GM23338 (cell line): ENCODE measurements at regions not wholly inside any gene's neighbourhood (a gene's known extent, or its start where the extent isn't known, plus 50 kb on each side); places are given as distances from the start of the nearest gene placed in this dataset.

Experiments
- ATAC-seq: fragments of 200-7000 bp; cut with Tn5 transposase; 3 replicates; pipeline ENCODE4 v1.9.1; 2020
- DNase-seq: peaks from one replicate; pipeline ENCODE4 v3.0.0-alpha.2; 2015; ENCODE audit warnings: low spot score
- H2AFZ ChIP-seq: fragments of 200-600 bp; sonication (generic); 2 replicates; pipeline ENCODE4 v1.8.0; 2016; ENCODE audit warnings: antibody characterized with exemption, mild to moderate bottlenecking, moderate library complexity
- H3F3A ChIP-seq: fragments of 200-600 bp; sonication (generic); replicated peaks from 2 replicates; pipeline ENCODE4 v1.8.0; 2017; ENCODE audit warnings: antibody characterized with exemption, mixed run types, low read depth
- H3K27ac ChIP-seq: fragments of 200-600 bp; sonication (generic); 2 replicates; pipeline ENCODE4 v1.6.1; 2016; ENCODE audit warnings: low read depth
- H3K27me3 ChIP-seq: fragments of 200-600 bp; sonication (generic); 2 replicates; pipeline ENCODE4 v1.8.0; 2016; ENCODE audit warnings: mild to moderate bottlenecking, mixed run types, moderate library complexity; ENCODE audit not compliant: insufficient read depth
- H3K36me3 ChIP-seq: fragments of 200-600 bp; sonication (generic); 2 replicates; pipeline ENCODE4 v1.8.0; 2016; ENCODE audit warnings: mild to moderate bottlenecking; ENCODE audit not compliant: insufficient read depth
- H3K4me1 ChIP-seq: fragments of 200-600 bp; sonication (generic); 2 replicates; pipeline ENCODE4 v1.8.0; 2016; ENCODE audit warnings: mild to moderate bottlenecking, moderate library complexity; ENCODE audit not compliant: insufficient read depth
- H3K4me2 ChIP-seq: fragments of 200-600 bp; sonication (generic); 2 replicates; pipeline ENCODE4 v1.7.1; 2017; ENCODE audit warnings: mixed run types
- H3K4me3 ChIP-seq: fragments of 200-600 bp; sonication (generic); 2 replicates; pipeline ENCODE4 v1.6.1; 2016; ENCODE audit warnings: mixed run types
- H3K79me2 ChIP-seq: fragments of 200-600 bp; sonication (generic); replicated peaks from 2 replicates; pipeline ENCODE4 v1.8.0; 2017; ENCODE audit warnings: mild to moderate bottlenecking; ENCODE audit not compliant: insufficient read depth
- H3K9me2 ChIP-seq: fragments of 200-600 bp; sonication (generic); 2 replicates; pipeline ENCODE4 v1.8.0; 2017; ENCODE audit not compliant: insufficient read depth
- H4K20me1 ChIP-seq: fragments of 200-600 bp; sonication (generic); replicated peaks from 2 replicates; pipeline ENCODE4 v1.8.0; 2017; ENCODE audit warnings: mild to moderate bottlenecking; ENCODE audit not compliant: insufficient read depth
- H3K27ac Mint-ChIP-seq: 2 replicates; pipeline ENCODE4 v1.8.0; 2020; ENCODE audit warnings: inconsistent platforms, mild to moderate bottlenecking, moderate library complexity, mixed read lengths
- H3K27me3 Mint-ChIP-seq: 3 replicates; pipeline ENCODE4 v1.8.0; 2022; ENCODE audit warnings: low read depth, mild to moderate bottlenecking, moderate library complexity, mixed read lengths, inconsistent platforms; ENCODE audit not compliant: insufficient read depth, poor library complexity
- H3K36me3 Mint-ChIP-seq: 3 replicates; pipeline ENCODE4 v1.8.0; 2021; ENCODE audit warnings: low read depth, mild to moderate bottlenecking, inconsistent platforms, moderate library complexity, mixed read lengths
- H3K4me1 Mint-ChIP-seq: 3 replicates; pipeline ENCODE4 v1.8.0; 2020; ENCODE audit warnings: mild to moderate bottlenecking, inconsistent platforms, mixed read lengths
- H3K4me3 Mint-ChIP-seq: 3 replicates; pipeline ENCODE4 v1.8.0; 2021; ENCODE audit warnings: moderate library complexity, mild to moderate bottlenecking, inconsistent platforms, mixed read lengths
- H3K9me3 Mint-ChIP-seq: 3 replicates; pipeline ENCODE4 v1.8.0; 2020; ENCODE audit warnings: moderate library complexity, mild to moderate bottlenecking, inconsistent platforms, mixed read lengths
- CREB1 ChIP-seq: fragments of 250-450 bp; sonication (Bioruptor Pico); IDR thresholded peaks from 2 replicates; pipeline ENCODE4 v1.5.0; 2020; ENCODE audit warnings: low read depth, mild to moderate bottlenecking, moderate library complexity
- EZH2 ChIP-seq: fragments of 200-600 bp; sonication (generic); IDR thresholded peaks from one replicate; pipeline ENCODE4 v1.8.0; 2017; ENCODE audit warnings: antibody characterized with exemption, mild to moderate bottlenecking, low read depth; ENCODE audit not compliant: unreplicated experiment
- EZH2phosphoT487 ChIP-seq: fragments of 200-600 bp; sonication (generic); IDR thresholded peaks from one replicate; pipeline ENCODE4 v1.8.1; 2018; ENCODE audit warnings: antibody characterized with exemption; ENCODE audit not compliant: unreplicated experiment
- JUNB ChIP-seq: IDR thresholded peaks from one replicate; pipeline ENCODE4 v1.6.1; 2016; ENCODE audit warnings: antibody characterized with exemption; ENCODE audit not compliant: unreplicated experiment
- NANOG ChIP-seq: IDR thresholded peaks from 2 replicates; pipeline ENCODE4 v1.6.1; 2016; ENCODE audit warnings: antibody characterized with exemption, borderline replicate concordance
- POLR2AphosphoS5 ChIP-seq: IDR thresholded peaks from 2 replicates; pipeline ENCODE4 v1.6.1; 2016; ENCODE audit warnings: antibody characterized with exemption, low read depth
- STAT1 ChIP-seq: IDR thresholded peaks from one replicate; pipeline ENCODE4 v1.6.1; 2016; ENCODE audit warnings: antibody characterized with exemption; ENCODE audit not compliant: unreplicated experiment
- ZNF114 ChIP-seq: fragments of 250-450 bp; sonication (Bioruptor Pico); IDR thresholded peaks from 2 replicates; pipeline ENCODE4 v1.5.0; 2020; ENCODE audit warnings: mild to moderate bottlenecking, moderate library complexity
- ZNF331 ChIP-seq: fragments of 250-450 bp; sonication (Bioruptor Pico); IDR thresholded peaks from 2 replicates; pipeline ENCODE4 v1.5.0; 2020; ENCODE audit warnings: low read depth, mild to moderate bottlenecking, moderate library complexity
- ZNF462 ChIP-seq: fragments of 250-450 bp; sonication (Bioruptor Pico); IDR thresholded peaks from 2 replicates; pipeline ENCODE4 v1.5.0; 2020; ENCODE audit warnings: mild to moderate bottlenecking, moderate library complexity
- TF ChIP-seq, protein P1 (sequence below): IDR thresholded peaks from one replicate; pipeline ENCODE4 v1.6.1; 2018; ENCODE audit warnings: antibody characterized with exemption; ENCODE audit not compliant: unreplicated experiment
- TF ChIP-seq, protein P2 (sequence below), 2 experiments: fragments of 200-600 bp in 1 of 2; sonication (generic) in 1 of 2; conservative IDR thresholded peaks; 2 replicates each; pipeline versions ENCODE4 v1.5.1 to v1.6.1; 2016 to 2017; ENCODE audit warnings: antibody characterized with exemption in 2 of 2, low read depth in 2 of 2, mild to moderate bottlenecking in 2 of 2, moderate library complexity in 1 of 2
- TF ChIP-seq, protein P3 (sequence below): IDR thresholded peaks from 2 replicates; pipeline ENCODE4 v1.6.1; 2016; ENCODE audit warnings: antibody characterized with exemption

- H3K36me3 Mint-ChIP-seq = no peaks in the 10 kb centered on the region
- H3K27me3 Mint-ChIP-seq = no peaks in the 10 kb centered on the region
- H3K4me1 Mint-ChIP-seq = no peaks in the 10 kb centered on the region
- no peak for ATAC-seq
- Histone ChIP-seq H3K4me2 (no peak overlapping the region), H3K79me2 (no peaks in the 10 kb centered on the region), H3F3A (no peaks in the 10 kb centered on the region), H2AFZ (no peak overlapping the region), H3K4me1 (no peaks in the 10 kb centered on the region), H3K4me3 (no peak overlapping the region), H3K27me3 (no peaks in the 10 kb centered on the region), H3K27ac (no peak overlapping the region), H4K20me1 (no peaks in the 10 kb centered on the region), H3K36me3 (no peaks in the 10 kb centered on the region), H3K9me2 (no peaks in the 10 kb centered on the region; the same call in none of the 2 replicates)
- H3K9me3 Mint-ChIP-seq = no peaks in the 10 kb centered on the region
- no peak for DNase-seq
- no peak overlapping the region for H3K4me3 Mint-ChIP-seq
- peak overlapping the region; percentile 2; the same call in 1 of the 2 replicates for H3K27ac Mint-ChIP-seq
- TF ChIP-seq EZH2phosphoT487 = no peak
- no peak for TF ChIP-seq POLR2AphosphoS5
- no peak for TF ChIP-seq ZNF331 (CRISPR knock-in tag)
- TF ChIP-seq, protein P1, sequence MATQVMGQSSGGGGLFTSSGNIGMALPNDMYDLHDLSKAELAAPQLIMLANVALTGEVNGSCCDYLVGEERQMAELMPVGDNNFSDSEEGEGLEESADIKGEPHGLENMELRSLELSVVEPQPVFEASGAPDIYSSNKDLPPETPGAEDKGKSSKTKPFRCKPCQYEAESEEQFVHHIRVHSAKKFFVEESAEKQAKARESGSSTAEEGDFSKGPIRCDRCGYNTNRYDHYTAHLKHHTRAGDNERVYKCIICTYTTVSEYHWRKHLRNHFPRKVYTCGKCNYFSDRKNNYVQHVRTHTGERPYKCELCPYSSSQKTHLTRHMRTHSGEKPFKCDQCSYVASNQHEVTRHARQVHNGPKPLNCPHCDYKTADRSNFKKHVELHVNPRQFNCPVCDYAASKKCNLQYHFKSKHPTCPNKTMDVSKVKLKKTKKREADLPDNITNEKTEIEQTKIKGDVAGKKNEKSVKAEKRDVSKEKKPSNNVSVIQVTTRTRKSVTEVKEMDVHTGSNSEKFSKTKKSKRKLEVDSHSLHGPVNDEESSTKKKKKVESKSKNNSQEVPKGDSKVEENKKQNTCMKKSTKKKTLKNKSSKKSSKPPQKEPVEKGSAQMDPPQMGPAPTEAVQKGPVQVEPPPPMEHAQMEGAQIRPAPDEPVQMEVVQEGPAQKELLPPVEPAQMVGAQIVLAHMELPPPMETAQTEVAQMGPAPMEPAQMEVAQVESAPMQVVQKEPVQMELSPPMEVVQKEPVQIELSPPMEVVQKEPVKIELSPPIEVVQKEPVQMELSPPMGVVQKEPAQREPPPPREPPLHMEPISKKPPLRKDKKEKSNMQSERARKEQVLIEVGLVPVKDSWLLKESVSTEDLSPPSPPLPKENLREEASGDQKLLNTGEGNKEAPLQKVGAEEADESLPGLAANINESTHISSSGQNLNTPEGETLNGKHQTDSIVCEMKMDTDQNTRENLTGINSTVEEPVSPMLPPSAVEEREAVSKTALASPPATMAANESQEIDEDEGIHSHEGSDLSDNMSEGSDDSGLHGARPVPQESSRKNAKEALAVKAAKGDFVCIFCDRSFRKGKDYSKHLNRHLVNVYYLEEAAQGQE = no peak
- TF ChIP-seq ZNF462 = no peak
- no peak for TF ChIP-seq NANOG
- TF ChIP-seq CREB1 (CRISPR knock-in tag) = no peak
- TF ChIP-seq ZNF114 (CRISPR knock-in tag) = no peak
- TF ChIP-seq, protein P2, sequence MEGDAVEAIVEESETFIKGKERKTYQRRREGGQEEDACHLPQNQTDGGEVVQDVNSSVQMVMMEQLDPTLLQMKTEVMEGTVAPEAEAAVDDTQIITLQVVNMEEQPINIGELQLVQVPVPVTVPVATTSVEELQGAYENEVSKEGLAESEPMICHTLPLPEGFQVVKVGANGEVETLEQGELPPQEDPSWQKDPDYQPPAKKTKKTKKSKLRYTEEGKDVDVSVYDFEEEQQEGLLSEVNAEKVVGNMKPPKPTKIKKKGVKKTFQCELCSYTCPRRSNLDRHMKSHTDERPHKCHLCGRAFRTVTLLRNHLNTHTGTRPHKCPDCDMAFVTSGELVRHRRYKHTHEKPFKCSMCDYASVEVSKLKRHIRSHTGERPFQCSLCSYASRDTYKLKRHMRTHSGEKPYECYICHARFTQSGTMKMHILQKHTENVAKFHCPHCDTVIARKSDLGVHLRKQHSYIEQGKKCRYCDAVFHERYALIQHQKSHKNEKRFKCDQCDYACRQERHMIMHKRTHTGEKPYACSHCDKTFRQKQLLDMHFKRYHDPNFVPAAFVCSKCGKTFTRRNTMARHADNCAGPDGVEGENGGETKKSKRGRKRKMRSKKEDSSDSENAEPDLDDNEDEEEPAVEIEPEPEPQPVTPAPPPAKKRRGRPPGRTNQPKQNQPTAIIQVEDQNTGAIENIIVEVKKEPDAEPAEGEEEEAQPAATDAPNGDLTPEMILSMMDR (conservative IDR thresholded peaks at IDR 0.05; ENCODE audit: low read depth in 2 of 2) = no peak
- TF ChIP-seq, protein P3, sequence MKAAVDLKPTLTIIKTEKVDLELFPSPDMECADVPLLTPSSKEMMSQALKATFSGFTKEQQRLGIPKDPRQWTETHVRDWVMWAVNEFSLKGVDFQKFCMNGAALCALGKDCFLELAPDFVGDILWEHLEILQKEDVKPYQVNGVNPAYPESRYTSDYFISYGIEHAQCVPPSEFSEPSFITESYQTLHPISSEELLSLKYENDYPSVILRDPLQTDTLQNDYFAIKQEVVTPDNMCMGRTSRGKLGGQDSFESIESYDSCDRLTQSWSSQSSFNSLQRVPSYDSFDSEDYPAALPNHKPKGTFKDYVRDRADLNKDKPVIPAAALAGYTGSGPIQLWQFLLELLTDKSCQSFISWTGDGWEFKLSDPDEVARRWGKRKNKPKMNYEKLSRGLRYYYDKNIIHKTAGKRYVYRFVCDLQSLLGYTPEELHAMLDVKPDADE = no peak
- no peak for TF ChIP-seq JUNB
- no peak for TF ChIP-seq EZH2
- no peak for TF ChIP-seq STAT1
These were observed 182.2 kb upstream of the STXBP5 start for GRCh38 chr6:147022041-147022440.
